ENCODE measurements at regions not wholly inside any gene's neighbourhood (a gene's known extent, or its start where the extent isn't known, plus 50 kb on each side); places are given as distances from the start of the nearest gene placed in this dataset.

DNA sequence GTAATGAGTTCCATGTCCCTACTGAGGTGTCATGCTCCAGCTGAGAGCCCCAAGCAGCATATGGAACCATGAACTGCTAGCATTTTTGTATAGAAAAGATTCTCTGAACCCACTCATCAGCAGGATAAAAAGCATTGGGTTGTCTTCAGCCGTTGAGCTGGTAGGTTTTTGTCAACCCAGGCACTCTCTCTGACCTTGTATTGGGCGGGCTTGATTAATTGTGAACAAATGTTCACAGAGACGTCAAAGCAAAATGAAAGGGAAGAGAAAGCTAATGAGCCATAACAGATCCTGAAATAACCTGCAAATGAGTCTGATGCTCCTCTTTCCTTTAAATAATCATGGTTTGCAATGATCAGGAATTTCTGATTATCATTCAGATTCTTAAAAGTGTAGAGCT lies 924.7 kb upstream of the CELF2 start:
- TF ChIP-seq NFIC (IDR thresholded peaks at IDR 0.05) (no peak), TCF12 (IDR thresholded peaks at IDR 0.05; ENCODE audit: low read depth) (no peak), EGR1 (IDR thresholded peaks at IDR 0.05) (no peak), EP300 (IDR thresholded peaks at IDR 0.05; ENCODE audit: borderline replicate concordance) (no peak), TAF1 (IDR thresholded peaks at IDR 0.05; ENCODE audit: low read depth) (no peak), ZBTB7A (IDR thresholded peaks at IDR 0.05; ENCODE audit: low read depth) (no peak), CEBPB (IDR thresholded peaks at IDR 0.05) (no peak), TEAD4 (IDR thresholded peaks at IDR 0.05) (no peak), RAD21 (IDR thresholded peaks at IDR 0.05; ENCODE audit: low read depth) (no peak), YY1 (IDR thresholded peaks at IDR 0.05; ENCODE audit: low read depth) (no peak), FOXM1 (IDR thresholded peaks at IDR 0.05; ENCODE audit: borderline replicate concordance, low read depth) (no peak), CREB1 (IDR thresholded peaks at IDR 0.05; ENCODE audit: low read depth) (no peak)
- TF ChIP-seq, protein P1, sequence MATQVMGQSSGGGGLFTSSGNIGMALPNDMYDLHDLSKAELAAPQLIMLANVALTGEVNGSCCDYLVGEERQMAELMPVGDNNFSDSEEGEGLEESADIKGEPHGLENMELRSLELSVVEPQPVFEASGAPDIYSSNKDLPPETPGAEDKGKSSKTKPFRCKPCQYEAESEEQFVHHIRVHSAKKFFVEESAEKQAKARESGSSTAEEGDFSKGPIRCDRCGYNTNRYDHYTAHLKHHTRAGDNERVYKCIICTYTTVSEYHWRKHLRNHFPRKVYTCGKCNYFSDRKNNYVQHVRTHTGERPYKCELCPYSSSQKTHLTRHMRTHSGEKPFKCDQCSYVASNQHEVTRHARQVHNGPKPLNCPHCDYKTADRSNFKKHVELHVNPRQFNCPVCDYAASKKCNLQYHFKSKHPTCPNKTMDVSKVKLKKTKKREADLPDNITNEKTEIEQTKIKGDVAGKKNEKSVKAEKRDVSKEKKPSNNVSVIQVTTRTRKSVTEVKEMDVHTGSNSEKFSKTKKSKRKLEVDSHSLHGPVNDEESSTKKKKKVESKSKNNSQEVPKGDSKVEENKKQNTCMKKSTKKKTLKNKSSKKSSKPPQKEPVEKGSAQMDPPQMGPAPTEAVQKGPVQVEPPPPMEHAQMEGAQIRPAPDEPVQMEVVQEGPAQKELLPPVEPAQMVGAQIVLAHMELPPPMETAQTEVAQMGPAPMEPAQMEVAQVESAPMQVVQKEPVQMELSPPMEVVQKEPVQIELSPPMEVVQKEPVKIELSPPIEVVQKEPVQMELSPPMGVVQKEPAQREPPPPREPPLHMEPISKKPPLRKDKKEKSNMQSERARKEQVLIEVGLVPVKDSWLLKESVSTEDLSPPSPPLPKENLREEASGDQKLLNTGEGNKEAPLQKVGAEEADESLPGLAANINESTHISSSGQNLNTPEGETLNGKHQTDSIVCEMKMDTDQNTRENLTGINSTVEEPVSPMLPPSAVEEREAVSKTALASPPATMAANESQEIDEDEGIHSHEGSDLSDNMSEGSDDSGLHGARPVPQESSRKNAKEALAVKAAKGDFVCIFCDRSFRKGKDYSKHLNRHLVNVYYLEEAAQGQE (IDR thresholded peaks at IDR 0.05; ENCODE audit: low read depth): no peak
- TF ChIP-seq, protein P2, sequence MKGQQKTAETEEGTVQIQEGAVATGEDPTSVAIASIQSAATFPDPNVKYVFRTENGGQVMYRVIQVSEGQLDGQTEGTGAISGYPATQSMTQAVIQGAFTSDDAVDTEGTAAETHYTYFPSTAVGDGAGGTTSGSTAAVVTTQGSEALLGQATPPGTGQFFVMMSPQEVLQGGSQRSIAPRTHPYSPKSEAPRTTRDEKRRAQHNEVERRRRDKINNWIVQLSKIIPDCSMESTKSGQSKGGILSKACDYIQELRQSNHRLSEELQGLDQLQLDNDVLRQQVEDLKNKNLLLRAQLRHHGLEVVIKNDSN (IDR thresholded peaks at IDR 0.05): no peak
- TF ChIP-seq, protein P3, sequence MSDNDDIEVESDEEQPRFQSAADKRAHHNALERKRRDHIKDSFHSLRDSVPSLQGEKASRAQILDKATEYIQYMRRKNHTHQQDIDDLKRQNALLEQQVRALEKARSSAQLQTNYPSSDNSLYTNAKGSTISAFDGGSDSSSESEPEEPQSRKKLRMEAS (IDR thresholded peaks at IDR 0.05): no peak

DNA sequence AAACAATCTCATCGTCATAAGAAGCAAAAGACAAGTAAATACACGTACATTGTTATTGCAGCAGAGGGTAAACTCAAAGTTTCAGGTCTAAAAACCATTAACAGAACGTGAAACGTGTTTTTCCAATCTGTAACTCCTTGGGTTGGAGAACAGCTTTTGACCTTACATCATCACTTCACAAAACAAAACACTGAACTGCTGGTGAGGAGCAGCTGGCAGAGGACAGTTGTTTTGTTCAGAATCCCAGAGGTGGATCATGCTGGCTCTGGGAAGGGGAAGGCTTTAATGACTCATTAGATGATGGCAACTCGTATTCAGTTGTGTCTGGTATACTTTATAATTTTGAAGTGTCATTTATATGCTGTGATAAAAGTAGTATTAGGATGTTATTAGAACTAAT lies 923.0 kb upstream of the CELF2 start:
- TF ChIP-seq RAD21 (IDR thresholded peaks at IDR 0.05; ENCODE audit: low read depth) (no peak), EP300 (IDR thresholded peaks at IDR 0.05; ENCODE audit: borderline replicate concordance) (no peak)

DNA sequence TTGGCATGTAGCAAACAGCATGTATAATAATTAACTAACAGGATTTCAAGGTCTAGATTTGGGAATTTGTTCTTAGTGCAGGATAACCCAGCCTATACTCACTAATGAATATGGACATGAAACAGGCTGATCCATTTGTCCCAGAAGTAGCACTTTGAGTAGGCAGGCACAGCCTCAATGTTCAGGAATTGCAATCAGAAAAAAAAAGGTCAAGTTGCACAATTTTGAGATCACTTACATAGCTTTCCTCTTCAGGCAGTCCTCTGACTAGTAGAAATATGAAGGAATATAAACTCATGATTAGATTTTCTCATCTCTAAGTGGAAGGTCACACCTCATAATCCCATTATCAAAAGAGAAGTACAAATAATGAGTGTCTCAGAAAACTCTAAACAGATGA lies 921.4 kb upstream of the CELF2 start:
- TF ChIP-seq, protein P2 (IDR thresholded peaks at IDR 0.05): no peak
- TF ChIP-seq FOXM1 (IDR thresholded peaks at IDR 0.05; ENCODE audit: borderline replicate concordance, low read depth) (no peak), EP300 (IDR thresholded peaks at IDR 0.05; ENCODE audit: borderline replicate concordance) (no peak), CEBPB (IDR thresholded peaks at IDR 0.05) (no peak), TCF12 (IDR thresholded peaks at IDR 0.05; ENCODE audit: low read depth) (no peak), RAD21 (IDR thresholded peaks at IDR 0.05; ENCODE audit: low read depth) (no peak), YY1 (IDR thresholded peaks at IDR 0.05; ENCODE audit: low read depth) (no peak), CREB1 (IDR thresholded peaks at IDR 0.05; ENCODE audit: low read depth) (no peak), EGR1 (IDR thresholded peaks at IDR 0.05) (no peak), TEAD4 (IDR thresholded peaks at IDR 0.05) (no peak), ZBTB7A (IDR thresholded peaks at IDR 0.05; ENCODE audit: low read depth) (no peak), NFIC (IDR thresholded peaks at IDR 0.05) (no peak), TAF1 (IDR thresholded peaks at IDR 0.05; ENCODE audit: low read depth) (no peak)
- TF ChIP-seq, protein P3 (IDR thresholded peaks at IDR 0.05): no peak

DNA sequence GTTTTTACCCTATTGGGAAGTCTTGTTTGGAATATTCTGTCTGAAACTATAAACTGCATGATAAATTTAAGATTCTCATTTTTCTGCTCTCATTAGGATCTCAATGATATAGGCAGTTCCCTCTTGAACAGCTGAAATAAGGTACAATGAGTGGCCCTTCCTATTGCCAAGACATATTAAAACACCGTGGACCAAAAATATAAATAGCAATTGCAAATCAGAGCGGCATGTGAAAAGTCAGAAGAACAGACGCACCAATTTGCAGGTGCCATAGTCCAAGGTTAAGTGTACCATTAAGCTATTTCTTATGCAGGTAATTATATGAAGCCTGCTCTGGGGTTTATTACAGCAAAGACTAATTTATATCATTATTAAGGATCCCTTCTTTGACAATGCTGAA lies 920.8 kb upstream of the CELF2 start:
- TF ChIP-seq TCF12 (IDR thresholded peaks at IDR 0.05; ENCODE audit: low read depth) (no peak), EGR1 (IDR thresholded peaks at IDR 0.05) (no peak), RAD21 (IDR thresholded peaks at IDR 0.05; ENCODE audit: low read depth) (no peak), CREB1 (IDR thresholded peaks at IDR 0.05; ENCODE audit: low read depth) (no peak), TEAD4 (IDR thresholded peaks at IDR 0.05) (no peak), FOXM1 (IDR thresholded peaks at IDR 0.05; ENCODE audit: borderline replicate concordance, low read depth) (no peak), YY1 (IDR thresholded peaks at IDR 0.05; ENCODE audit: low read depth) (no peak), CEBPB (IDR thresholded peaks at IDR 0.05) (no peak), ZBTB7A (IDR thresholded peaks at IDR 0.05; ENCODE audit: low read depth) (no peak), NFIC (IDR thresholded peaks at IDR 0.05) (no peak), EP300 (IDR thresholded peaks at IDR 0.05; ENCODE audit: borderline replicate concordance) (no peak), TAF1 (IDR thresholded peaks at IDR 0.05; ENCODE audit: low read depth) (no peak)
- TF ChIP-seq, protein P3 (IDR thresholded peaks at IDR 0.05): no peak
- TF ChIP-seq, protein P1 (IDR thresholded peaks at IDR 0.05; ENCODE audit: low read depth): no peak
- TF ChIP-seq, protein P2 (IDR thresholded peaks at IDR 0.05): no peak

DNA sequence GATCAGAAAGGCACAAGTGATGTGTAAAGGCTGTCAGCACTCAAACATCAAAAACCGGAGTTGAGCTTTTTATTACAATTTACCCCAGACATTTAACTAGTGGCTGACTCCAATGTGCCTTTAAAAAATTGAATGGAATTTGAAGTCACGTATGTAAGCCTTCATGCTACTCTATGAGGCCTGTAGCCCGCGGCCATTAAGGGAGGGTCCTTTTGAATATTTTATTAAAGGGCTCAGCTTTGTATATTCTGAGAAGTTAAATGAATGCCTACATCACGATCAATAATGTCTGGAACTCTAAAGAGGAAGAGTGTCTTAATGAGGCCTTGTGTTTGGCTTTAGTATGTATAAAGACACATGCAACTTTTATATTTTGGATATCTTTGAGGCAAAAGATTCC lies 916.6 kb upstream of the CELF2 start:
- no peak for TF ChIP-seq RAD21 (IDR thresholded peaks at IDR 0.05; ENCODE audit: low read depth)
- TF ChIP-seq EGR1 (IDR thresholded peaks at IDR 0.05): no peak
- no peak for TF ChIP-seq YY1 (IDR thresholded peaks at IDR 0.05; ENCODE audit: low read depth)
- TF ChIP-seq, protein P2 (IDR thresholded peaks at IDR 0.05): no peak
- TF ChIP-seq CREB1 (IDR thresholded peaks at IDR 0.05; ENCODE audit: low read depth): no peak
- no peak for TF ChIP-seq TEAD4 (IDR thresholded peaks at IDR 0.05)
- no peak for TF ChIP-seq FOXM1 (IDR thresholded peaks at IDR 0.05; ENCODE audit: borderline replicate concordance, low read depth)
- no peak for TF ChIP-seq NFIC (IDR thresholded peaks at IDR 0.05)
- TF ChIP-seq, protein P3 (IDR thresholded peaks at IDR 0.05): no peak
- TF ChIP-seq ZBTB7A (IDR thresholded peaks at IDR 0.05; ENCODE audit: low read depth): no peak
